ENCODE measurements at regions not wholly inside any gene's neighbourhood (a gene's known extent, or its start where the extent isn't known, plus 50 kb on each side); places are given as distances from the start of the nearest gene placed in this dataset.

DNA sequence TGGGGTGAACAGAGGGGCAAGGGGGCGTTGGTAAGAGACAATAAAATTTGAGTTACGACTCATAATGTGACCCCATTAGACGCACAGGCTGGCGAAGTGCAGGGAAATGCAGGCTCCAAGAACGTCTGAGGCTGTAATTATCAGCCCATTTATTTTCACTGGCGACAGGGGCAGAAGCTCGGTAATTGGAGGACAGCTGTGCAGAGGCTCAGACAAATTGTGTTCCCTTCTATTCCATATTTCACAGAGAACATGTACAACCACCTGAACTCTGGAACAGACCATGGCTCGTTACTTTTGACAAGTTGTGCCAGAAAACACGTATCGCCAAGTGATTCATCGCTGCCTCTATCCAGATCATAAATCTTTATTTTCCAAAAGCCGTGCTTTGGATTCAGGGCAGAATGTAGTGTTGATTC lies 137.3 kb upstream of the FRMD4A start:
- no peaks in the 10 kb centered on the region for H3K36me3 Mint-ChIP-seq
- no peak for ATAC-seq (ENCODE audit: low read depth in 2 of 2)
- H3K27ac ChIP-seq (ENCODE audit: insufficient read depth, low read length, poor library complexity, severe bottlenecking): no peak overlapping the region

DNA sequence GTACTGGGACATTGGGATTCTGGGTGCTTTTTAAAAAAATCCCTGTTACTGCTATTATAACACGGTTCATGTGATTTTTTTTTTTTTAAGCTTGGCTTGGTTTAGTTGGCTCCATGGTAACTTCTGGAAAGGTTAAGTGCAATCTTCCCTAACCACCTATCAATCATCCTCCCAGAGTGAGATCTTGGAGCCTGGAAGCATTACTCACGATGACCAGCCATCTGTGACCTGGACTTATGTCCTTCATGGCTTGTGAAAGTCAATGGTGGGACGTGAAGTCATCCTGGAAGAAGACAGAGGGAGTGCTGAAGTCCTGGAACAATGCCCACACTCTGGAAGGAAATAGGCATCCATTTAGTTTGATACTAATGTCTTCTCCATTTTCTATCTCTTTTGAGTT lies 135.5 kb upstream of the FRMD4A start:
- peaks cover 23% of the 10 kb centered on the region for H3K27me3 Mint-ChIP-seq
- H3K4me1 Mint-ChIP-seq: no peaks in the 10 kb centered on the region
- H3K4me3 Mint-ChIP-seq: no peak overlapping the region
- H3K36me3 ChIP-seq (ENCODE audit: control insufficient read depth, insufficient read depth, low read length): no peaks in the 10 kb centered on the region
- H3K9me3 Mint-ChIP-seq: peaks cover 0 to 5% (median 0%) of the 10 kb centered on the region in 7 donors
- H3K4me3 ChIP-seq (ENCODE audit: low read depth, low read length): no peak overlapping the region
- ATAC-seq (ENCODE audit: low read depth in 2 of 2) (no peak), DNase-seq (no peak)
- H3K27ac ChIP-seq (ENCODE audit: insufficient read depth, low read length, poor library complexity, severe bottlenecking): no peak overlapping the region
- H3K9me3 ChIP-seq (ENCODE audit: control insufficient read depth in 2 of 2, low read length in 2 of 2): no peaks in the 10 kb centered on the region
- no peaks in the 10 kb centered on the region for H3K36me3 Mint-ChIP-seq
- peaks cover 15% of the 10 kb centered on the region for H3K27me3 ChIP-seq (ENCODE audit: control insufficient read depth, insufficient read depth, low read length)
- H3K27ac Mint-ChIP-seq: no peak overlapping the region
- H3K4me1 ChIP-seq (ENCODE audit: control insufficient read depth, insufficient read depth, low read length, poor library complexity, severe bottlenecking): no peaks in the 10 kb centered on the region

More for the DNA sequence above, 137.3 kb upstream of the FRMD4A start:
- Histone ChIP-seq H3K27me3 (ENCODE audit: control insufficient read depth, insufficient read depth, low read length) (peaks cover 18% of the 10 kb centered on the region), H3K4me1 (ENCODE audit: control insufficient read depth, insufficient read depth, low read length, poor library complexity, severe bottlenecking) (no peaks in the 10 kb centered on the region), H3K9me3 (ENCODE audit: control insufficient read depth in 2 of 2, low read length in 2 of 2) (no peaks in the 10 kb centered on the region), H3K4me3 (ENCODE audit: low read depth, low read length) (no peak overlapping the region), H3K36me3 (ENCODE audit: control insufficient read depth, insufficient read depth, low read length) (no peaks in the 10 kb centered on the region)
- H3K4me1 Mint-ChIP-seq: no peaks in the 10 kb centered on the region
- H3K27ac Mint-ChIP-seq: no peak overlapping the region
- H3K9me3 Mint-ChIP-seq: no peaks in the 10 kb centered on the region
- H3K27me3 Mint-ChIP-seq: peaks cover 20% of the 10 kb centered on the region
- DNase-seq: no peak
- H3K4me3 Mint-ChIP-seq: no peak overlapping the region

DNA sequence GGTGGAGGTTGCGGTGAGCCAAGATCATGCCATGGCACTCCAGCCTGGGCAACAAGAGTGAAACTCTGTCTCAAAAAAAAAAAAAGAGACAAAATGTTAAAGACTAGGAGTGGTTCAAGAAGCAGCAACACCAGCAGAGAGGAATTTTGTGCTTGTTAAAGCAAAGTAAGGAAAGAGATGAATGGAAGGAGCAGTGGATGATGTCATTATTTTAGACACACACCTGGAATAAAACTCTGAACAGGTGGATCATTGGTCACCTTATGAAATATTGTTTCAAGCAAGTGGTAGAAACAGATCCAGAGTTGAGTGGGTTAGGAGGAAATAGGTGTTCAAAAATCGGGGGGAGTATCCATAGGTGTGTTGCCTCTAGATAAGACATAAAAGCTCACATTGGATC lies 129.7 kb upstream of the FRMD4A start:
- H3K27me3 Mint-ChIP-seq: peaks cover 26% of the 10 kb centered on the region
- peaks cover 3% of the 10 kb centered on the region for H3K27me3 ChIP-seq (ENCODE audit: control insufficient read depth, insufficient read depth, low read length)
- no peaks in the 10 kb centered on the region for H3K4me1 Mint-ChIP-seq
- H3K27ac Mint-ChIP-seq: no peak overlapping the region
- peaks cover 0 to 11% (median 0%) of the 10 kb centered on the region in 7 donors for H3K9me3 Mint-ChIP-seq
- H3K4me3 Mint-ChIP-seq: no peak overlapping the region
- DNase-seq: no peak
- no peaks in the 10 kb centered on the region for H3K4me1 ChIP-seq (ENCODE audit: control insufficient read depth, insufficient read depth, low read length, poor library complexity, severe bottlenecking)
- no peak overlapping the region for H3K4me3 ChIP-seq (ENCODE audit: low read depth, low read length)
- no peak for ATAC-seq (ENCODE audit: low read depth in 2 of 2)
- no peaks in the 10 kb centered on the region for H3K36me3 ChIP-seq (ENCODE audit: control insufficient read depth, insufficient read depth, low read length)
- no peaks in the 10 kb centered on the region for H3K36me3 Mint-ChIP-seq
- no peak overlapping the region for H3K27ac ChIP-seq (ENCODE audit: insufficient read depth, low read length, poor library complexity, severe bottlenecking)
- H3K9me3 ChIP-seq (ENCODE audit: control insufficient read depth in 2 of 2, low read length in 2 of 2): no peaks in the 10 kb centered on the region

DNA sequence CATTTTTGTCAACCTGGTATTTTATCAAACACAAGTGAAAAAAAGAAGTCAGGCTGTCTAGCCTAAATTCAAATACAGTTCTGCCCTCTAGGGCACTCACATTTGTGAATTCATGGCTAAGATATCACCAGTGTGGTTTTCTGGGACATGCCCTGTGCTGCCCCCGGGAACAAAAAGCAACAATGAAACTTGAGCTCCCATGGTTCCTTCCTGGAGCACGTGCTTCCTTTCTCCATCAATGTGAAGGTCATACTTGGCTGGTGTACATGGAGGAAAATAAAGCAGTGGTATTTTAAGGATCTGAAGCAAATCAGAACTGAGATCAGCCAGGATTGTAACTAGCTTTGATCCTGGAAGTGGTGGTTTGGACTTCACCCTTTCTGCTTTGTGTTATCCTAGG lies 128.9 kb upstream of the FRMD4A start:
- ATAC-seq (ENCODE audit: low read depth in 2 of 2): no peak
- no peak for DNase-seq
- no peaks in the 10 kb centered on the region for H3K4me1 Mint-ChIP-seq

DNA sequence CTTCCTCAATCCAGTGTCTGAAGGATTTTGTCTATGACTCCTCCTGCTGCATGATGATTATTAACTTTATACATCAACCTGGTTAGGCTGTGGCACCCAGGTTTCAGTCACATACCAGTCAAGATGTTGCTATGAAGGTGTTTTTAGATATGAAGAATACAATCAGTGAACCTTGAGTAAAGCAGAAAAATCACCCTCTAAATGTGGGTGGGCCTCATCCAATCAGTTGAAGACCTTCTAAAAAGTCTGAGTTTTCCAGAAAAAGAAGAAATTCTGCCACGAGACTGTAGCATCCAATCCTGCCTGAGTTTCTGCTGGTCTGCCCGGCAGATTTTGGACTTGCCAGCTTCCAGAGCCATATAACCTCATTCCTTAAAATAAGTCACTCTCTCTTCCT lies 126.1 kb upstream of the FRMD4A start:
- Mint-ChIP-seq H3K9me3 (peaks cover 0 to 8% (median 1%) of the 10 kb centered on the region in 7 donors), H3K4me1 (no peaks in the 10 kb centered on the region), H3K4me3 (no peak overlapping the region), H3K27me3 (peaks cover 24% of the 10 kb centered on the region), H3K27ac (no peak overlapping the region), H3K36me3 (no peaks in the 10 kb centered on the region)
- H3K36me3 ChIP-seq (ENCODE audit: control insufficient read depth, insufficient read depth, low read length): no peaks in the 10 kb centered on the region
- H3K4me1 ChIP-seq (ENCODE audit: control insufficient read depth, insufficient read depth, low read length, poor library complexity, severe bottlenecking): no peaks in the 10 kb centered on the region
- H3K9me3 ChIP-seq (ENCODE audit: control insufficient read depth in 2 of 2, low read length in 2 of 2): no peaks in the 10 kb centered on the region
- DNase-seq (no peak), ATAC-seq (ENCODE audit: low read depth in 2 of 2) (no peak)
- no peak overlapping the region for H3K27ac ChIP-seq (ENCODE audit: insufficient read depth, low read length, poor library complexity, severe bottlenecking)
- no peak overlapping the region for H3K4me3 ChIP-seq (ENCODE audit: low read depth, low read length)
- H3K27me3 ChIP-seq (ENCODE audit: control insufficient read depth, insufficient read depth, low read length): peaks cover 3% of the 10 kb centered on the region

More for the DNA sequence above, 128.9 kb upstream of the FRMD4A start:
- Mint-ChIP-seq H3K27ac (no peak overlapping the region), H3K9me3 (peaks cover 0 to 11% (median 0%) of the 10 kb centered on the region in 7 donors), H3K4me3 (no peak overlapping the region), H3K27me3 (peaks cover 26% of the 10 kb centered on the region), H3K36me3 (no peaks in the 10 kb centered on the region)
- Histone ChIP-seq H3K4me1 (ENCODE audit: control insufficient read depth, insufficient read depth, low read length, poor library complexity, severe bottlenecking) (no peaks in the 10 kb centered on the region), H3K4me3 (ENCODE audit: low read depth, low read length) (no peak overlapping the region), H3K9me3 (ENCODE audit: control insufficient read depth in 2 of 2, low read length in 2 of 2) (no peaks in the 10 kb centered on the region), H3K27ac (ENCODE audit: insufficient read depth, low read length, poor library complexity, severe bottlenecking) (no peak overlapping the region), H3K36me3 (ENCODE audit: control insufficient read depth, insufficient read depth, low read length) (no peaks in the 10 kb centered on the region), H3K27me3 (ENCODE audit: control insufficient read depth, insufficient read depth, low read length) (peaks cover 3% of the 10 kb centered on the region)

DNA sequence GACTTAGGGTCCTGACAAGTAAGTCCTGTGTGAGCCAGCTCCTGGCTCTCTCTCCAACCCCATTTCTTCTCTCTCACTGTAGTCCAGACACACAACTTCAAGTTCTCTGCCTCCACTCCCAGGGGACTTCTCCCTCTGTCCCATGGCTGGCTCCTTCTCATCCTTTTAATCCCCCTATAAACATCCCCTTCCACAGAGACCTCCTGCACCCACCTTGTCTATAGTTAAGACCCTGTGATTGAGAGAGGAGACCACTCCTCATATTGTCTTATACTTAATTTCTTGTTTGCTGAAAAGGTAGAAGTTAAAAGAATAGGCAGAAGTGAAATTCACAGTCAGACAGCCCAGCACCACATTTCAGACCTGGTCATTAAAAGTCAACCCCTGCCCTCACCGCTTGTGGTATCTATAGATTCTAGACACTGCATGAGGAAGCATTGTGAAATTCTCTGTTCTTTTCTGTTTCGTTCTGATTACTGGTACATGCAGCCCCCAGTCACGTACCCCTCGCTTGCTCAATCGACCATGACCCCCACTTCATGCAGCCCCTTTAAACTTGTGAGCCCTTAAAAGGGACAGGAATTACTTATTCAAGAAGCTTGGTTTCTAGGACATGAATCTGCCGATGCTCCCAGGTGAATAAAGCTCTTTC lies 125.6 kb upstream of the FRMD4A start:
- Mint-ChIP-seq H3K27ac (no peak overlapping the region), H3K27me3 (peaks cover 24% of the 10 kb centered on the region), H3K36me3 (no peaks in the 10 kb centered on the region), H3K9me3 (peaks cover 0 to 8% (median 1%) of the 10 kb centered on the region in 7 donors), H3K4me1 (no peaks in the 10 kb centered on the region), H3K4me3 (no peak overlapping the region)
- DNase-seq (no peak), ATAC-seq (ENCODE audit: low read depth in 2 of 2) (no peak)
- H3K27me3 ChIP-seq (ENCODE audit: control insufficient read depth, insufficient read depth, low read length): peaks cover 3% of the 10 kb centered on the region
- H3K36me3 ChIP-seq (ENCODE audit: control insufficient read depth, insufficient read depth, low read length): no peaks in the 10 kb centered on the region
- H3K27ac ChIP-seq (ENCODE audit: insufficient read depth, low read length, poor library complexity, severe bottlenecking): no peak overlapping the region
- H3K4me1 ChIP-seq (ENCODE audit: control insufficient read depth, insufficient read depth, low read length, poor library complexity, severe bottlenecking): no peaks in the 10 kb centered on the region
- H3K9me3 ChIP-seq (ENCODE audit: control insufficient read depth in 2 of 2, low read length in 2 of 2): no peaks in the 10 kb centered on the region
- H3K4me3 ChIP-seq (ENCODE audit: low read depth, low read length): no peak overlapping the region

DNA sequence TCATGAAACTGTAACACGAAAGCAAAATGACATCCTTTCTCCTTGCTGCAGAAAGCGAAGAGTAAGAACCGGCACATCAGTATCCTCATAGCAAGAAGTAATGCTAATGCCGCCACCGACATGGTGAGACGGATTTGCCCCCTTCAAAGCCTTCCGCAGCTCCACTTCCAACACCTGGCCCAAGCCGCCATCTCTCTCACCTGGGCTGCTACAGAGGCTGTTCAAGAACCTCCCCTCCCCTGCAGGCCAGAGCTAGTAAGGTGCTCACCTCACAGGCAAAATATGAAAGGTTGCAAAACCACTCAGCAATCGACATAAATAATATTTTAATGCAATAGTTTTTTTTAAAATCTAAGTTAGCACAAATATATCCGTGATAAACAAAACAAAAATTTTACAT lies 123.9 kb upstream of the FRMD4A start:
- Mint-ChIP-seq H3K4me3 (no peak overlapping the region), H3K27me3 (peaks cover 17% of the 10 kb centered on the region), H3K9me3 (peaks cover 0 to 10% (median 0%) of the 10 kb centered on the region in 7 donors), H3K4me1 (no peaks in the 10 kb centered on the region), H3K36me3 (no peaks in the 10 kb centered on the region), H3K27ac (no peak overlapping the region)
- H3K27me3 ChIP-seq (ENCODE audit: control insufficient read depth, insufficient read depth, low read length): peaks cover 1% of the 10 kb centered on the region
- no peak overlapping the region for H3K4me3 ChIP-seq (ENCODE audit: low read depth, low read length)
- DNase-seq (no peak), ATAC-seq (ENCODE audit: low read depth in 2 of 2) (no peak)
- no peak overlapping the region for H3K27ac ChIP-seq (ENCODE audit: insufficient read depth, low read length, poor library complexity, severe bottlenecking)
- H3K4me1 ChIP-seq (ENCODE audit: control insufficient read depth, insufficient read depth, low read length, poor library complexity, severe bottlenecking): no peaks in the 10 kb centered on the region
- H3K9me3 ChIP-seq (ENCODE audit: control insufficient read depth in 2 of 2, low read length in 2 of 2): no peaks in the 10 kb centered on the region
- H3K36me3 ChIP-seq (ENCODE audit: control insufficient read depth, insufficient read depth, low read length): no peaks in the 10 kb centered on the region

DNA sequence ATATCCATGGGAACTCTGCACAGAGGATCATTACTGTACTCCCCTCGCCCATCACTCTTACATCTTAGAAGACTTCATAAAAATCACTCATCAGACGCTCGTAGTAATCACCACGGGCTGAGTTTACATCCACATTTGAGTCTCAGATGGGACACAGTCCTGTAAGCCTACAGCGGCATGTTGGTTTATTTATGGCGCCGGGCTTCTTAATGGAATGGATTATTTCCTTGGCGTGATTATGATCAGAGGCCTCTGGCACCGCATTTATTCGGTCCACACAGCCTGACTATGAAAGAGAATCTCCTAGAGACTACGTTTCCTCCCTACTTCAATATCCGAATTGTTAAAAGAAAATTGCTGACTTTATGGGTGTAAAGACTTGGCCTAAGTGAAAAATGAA lies 123.5 kb upstream of the FRMD4A start:
- Histone ChIP-seq H3K4me3 (ENCODE audit: low read depth, low read length) (no peak overlapping the region), H3K27ac (ENCODE audit: insufficient read depth, low read length, poor library complexity, severe bottlenecking) (no peak overlapping the region), H3K27me3 (ENCODE audit: control insufficient read depth, insufficient read depth, low read length) (peaks cover 1% of the 10 kb centered on the region), H3K4me1 (ENCODE audit: control insufficient read depth, insufficient read depth, low read length, poor library complexity, severe bottlenecking) (no peaks in the 10 kb centered on the region), H3K9me3 (ENCODE audit: control insufficient read depth in 2 of 2, low read length in 2 of 2) (no peaks in the 10 kb centered on the region), H3K36me3 (ENCODE audit: control insufficient read depth, insufficient read depth, low read length) (no peaks in the 10 kb centered on the region)
- Mint-ChIP-seq H3K4me3 (no peak overlapping the region), H3K36me3 (no peaks in the 10 kb centered on the region), H3K27me3 (peaks cover 17% of the 10 kb centered on the region), H3K4me1 (no peaks in the 10 kb centered on the region), H3K27ac (no peak overlapping the region), H3K9me3 (peaks cover 0 to 10% (median under 1%) of the 10 kb centered on the region in 7 donors)
- DNase-seq (no peak), ATAC-seq (ENCODE audit: low read depth in 2 of 2) (no peak)

All from CD4-positive, CD25-positive, alpha-beta regulatory T cell (primary cell).